ENCODE measurements at regions not wholly inside any gene's neighbourhood (a gene's known extent, or its start where the extent isn't known, plus 50 kb on each side); places are given as distances from the start of the nearest gene placed in this dataset.

- TF ChIP-seq EZH2phosphoT487 (IDR thresholded peaks at IDR 0.05; ENCODE audit: borderline replicate concordance) (no peak), CTCF (IDR thresholded peaks at IDR 0.05 in 2 of 3, conservative IDR thresholded peaks at IDR 0.05 in 1 of 3; ENCODE audit: borderline replicate concordance in 1 of 3, insufficient read depth in 1 of 3, low read depth in 2 of 3, low read length in 2 of 3) (no peak), SRF (IDR thresholded peaks at IDR 0.05; ENCODE audit: low read depth) (no peak), POLR2A (IDR thresholded peaks at IDR 0.05; ENCODE audit: borderline replicate concordance, extremely low read depth, insufficient read depth, insufficient read length) (no peak)
These were observed 149.7 kb downstream of the TFAP2C start (continued) for GRCh38 chr20:56778765-56779195.

- Histone ChIP-seq H3K9ac (ENCODE audit: low read length) (no peak overlapping the region), H2AFZ (ENCODE audit: low read depth, low read length, poor library complexity, severe bottlenecking) (no peak overlapping the region), H3K27me3 (ENCODE audit: insufficient read depth, low read length) (no peaks in the 10 kb centered on the region), H3K4me1 (ENCODE audit: control insufficient read depth in 1 of 2, insufficient read depth in 2 of 2, low read length in 2 of 2) (peaks cover 3 to 4% of the 10 kb centered on the region in 2 experiments; a peak in 2 of 4 replicates), H4K20me1 (ENCODE audit: insufficient read depth) (no peaks in the 10 kb centered on the region), H3K79me2 (ENCODE audit: insufficient read depth, low read length) (no peaks in the 10 kb centered on the region), H3K9me2 (ENCODE audit: insufficient read depth) (no peaks in the 10 kb centered on the region), H3K36me3 (ENCODE audit: control insufficient read depth in 1 of 2, insufficient read depth in 2 of 2, low read length in 2 of 2) (no peaks in the 10 kb centered on the region), H3K4me2 (ENCODE audit: low read length) (no peak overlapping the region), H3K4me3 (replicated peaks in 1 of 2; ENCODE audit: low read depth in 1 of 2, low read length in 2 of 2) (no peak overlapping the region), H3K27ac (ENCODE audit: low read depth, low read length) (no peak overlapping the region), H3K9me3 (ENCODE audit: control insufficient read depth in 1 of 2, insufficient read depth in 1 of 2, low read depth in 1 of 2, low read length in 2 of 2) (no peaks in the 10 kb centered on the region)
- ChIA-PET POLR2A (no interaction called here), RAD21 (ENCODE audit: low non-redundant PET in 1 of 2, low total read pairs in 2 of 2, uncharacterized antibody in 2 of 2, unreplicated experiment in 2 of 2) (no interaction called here), CTCF (no interaction called here)
- no TSS peak for BruUV-seq (replicated peaks)
- intact Hi-C loops (cut with micrococcal nuclease), result no loop called here
- DNase-seq (ENCODE audit: low read depth, low spot score) (no peak), ATAC-seq (no peak)
- no peak for TF ChIP-seq CTCF (IDR thresholded peaks at IDR 0.05 in 2 of 3, conservative IDR thresholded peaks at IDR 0.05 in 1 of 3; ENCODE audit: borderline replicate concordance in 1 of 3, insufficient read depth in 1 of 3, low read depth in 2 of 3, low read length in 2 of 3)
- TF ChIP-seq CBX3 (IDR thresholded peaks at IDR 0.05; ENCODE audit: low read depth), result no peak
- TF ChIP-seq ZNF274 (IDR thresholded peaks at IDR 0.05; ENCODE audit: low read depth, low read length), result no peak
- TF ChIP-seq RAD21 (IDR thresholded peaks at IDR 0.05; ENCODE audit: low read depth), result no peak
- no peak for TF ChIP-seq CEBPB (IDR thresholded peaks at IDR 0.05; ENCODE audit: low read depth)
- TF ChIP-seq SP1 (IDR thresholded peaks at IDR 0.05; ENCODE audit: low read depth), result no peak
- no peak for TF ChIP-seq POLR2A (IDR thresholded peaks at IDR 0.05; ENCODE audit: borderline replicate concordance, extremely low read depth, insufficient read depth, insufficient read length)
- no peak for TF ChIP-seq EZH2 (IDR thresholded peaks at IDR 0.05)
- TF ChIP-seq SIN3A (IDR thresholded peaks at IDR 0.05; ENCODE audit: low read depth), result no peak
- TF ChIP-seq MAX (IDR thresholded peaks at IDR 0.05), result no peak
- TF ChIP-seq FOSL1 (IDR thresholded peaks at IDR 0.05; ENCODE audit: low read depth), result no peak
- no peak for TF ChIP-seq EZH2phosphoT487 (IDR thresholded peaks at IDR 0.05; ENCODE audit: borderline replicate concordance)
- TF ChIP-seq TCF7L2 (IDR thresholded peaks at IDR 0.05; ENCODE audit: borderline replicate concordance, extremely low read depth, insufficient read depth, insufficient read length), result no peak
- no peak for TF ChIP-seq ZBTB33 (IDR thresholded peaks at IDR 0.05; ENCODE audit: extremely low read depth, insufficient replicate concordance, low read length)
These were observed 150.5 kb downstream of the TFAP2C start for GRCh38 chr20:56779452-56780143.
